Spleen (tissue), 11 donors: ENCODE measurements at regions not wholly inside any gene's neighbourhood (a gene's known extent, or its start where the extent isn't known, plus 50 kb on each side); places are given as distances from the start of the nearest gene placed in this dataset.

Experiments used
- DNase-seq: peaks from one replicate; pipeline ENCODE4 v3.0.0-alpha.2; 2020
- H3K27ac ChIP-seq, 8 donors: fragments of 200-600 bp; sonication (generic) in 7 of 8; 1 replicate in 4 of 8; 2 replicates in 4 of 8; pipeline versions ENCODE4 v1.5.0 to v1.8.0; 2016 to 2021; ENCODE audit warnings: inconsistent platforms in 4 of 8, mild to moderate bottlenecking in 4 of 8, moderate library complexity in 1 of 8
- H3K27me3 ChIP-seq, 7 donors: fragments of 200-600 bp; sonication (generic) in 6 of 7; replicated peaks in 1 of 7; 1 replicate in 4 of 7; 2 replicates in 3 of 7; pipeline versions ENCODE4 v1.5.0 to v1.8.0; 2016 to 2021; ENCODE audit warnings: inconsistent platforms in 3 of 7, mild to moderate bottlenecking in 1 of 7
- H3K36me3 ChIP-seq, 6 donors: fragments of 200-600 bp; sonication (generic) in 5 of 6; 1 replicate in 4 of 6; 2 replicates in 2 of 6; pipeline versions ENCODE4 v1.5.0 to v1.8.0; 2016 to 2021; ENCODE audit warnings: inconsistent platforms in 2 of 6
- H3K4me1 ChIP-seq, 6 donors: fragments of 200-600 bp; sonication (generic) in 5 of 6; 1 replicate in 3 of 6; 2 replicates in 3 of 6; pipeline versions ENCODE4 v1.5.0 to v1.8.0; 2016 to 2021; ENCODE audit warnings: inconsistent platforms in 3 of 6
- H3K4me3 ChIP-seq, 8 donors: fragments of 200-600 bp; sonication (generic) in 7 of 8; 1 replicate in 4 of 8; 2 replicates in 4 of 8; pipeline versions ENCODE4 v1.5.0 to v1.8.0; 2016 to 2021; ENCODE audit warnings: inconsistent platforms in 4 of 8, mild to moderate bottlenecking in 4 of 8, moderate library complexity in 2 of 8
- H3K9me3 ChIP-seq, 8 donors: fragments of 200-600 bp; sonication (generic) in 7 of 8; 1 replicate in 4 of 8; 2 replicates in 4 of 8; pipeline versions ENCODE4 v1.5.0 to v1.8.0; 2016 to 2021; ENCODE audit warnings: inconsistent platforms in 4 of 8
- POLR2A ChIP-seq, 3 donors: fragments of 450-650 bp; IDR thresholded peaks; one replicate each; pipeline ENCODE4 v1.5.1; 2017; ENCODE audit warnings: antibody characterized with exemption in 3 of 3, mild to moderate bottlenecking in 1 of 3
- POLR2AphosphoS5 ChIP-seq, 3 donors: sonication (generic); formaldehyde crosslinking; IDR thresholded peaks; one replicate each; pipeline ENCODE4 v1.5.1; 2017; ENCODE audit warnings: antibody characterized with exemption in 3 of 3
- WGBS, 5 donors: extraction: QIAGEN DNeasy Blood & Tissue Kit in 3 of 5; methylation state at CpG; one replicate each; pipeline versions ENCODE4 v1.1.5 to v1.1.7; 2013 to 2018; 5-methylcytosine and 5-hydroxymethylcytosine counted together
- intact Hi-C: fragments of 100-400 bp; cut with DNase I; formaldehyde crosslinking; loops from one replicate; pipeline ENCODE4 v1.15.0; 2023; ENCODE audit warnings: low total_unique reads
- TF ChIP-seq, protein P1 (sequence below), 11 experiments: fragments of 200-600 bp in 7 of 11; fragments of 450-650 bp in 4 of 11; sonication (generic) in 4 of 11; IDR thresholded peaks in 8 of 11; conservative IDR thresholded peaks in 3 of 11; 1 replicate in 7 of 11; 2 replicates in 4 of 11; pipeline versions ENCODE4 v1.4.0 to v1.8.0; 2016 to 2021; ENCODE audit warnings: antibody characterized with exemption in 11 of 11, inconsistent platforms in 4 of 11, mild to moderate bottlenecking in 1 of 11
- donor health status: healthy with polysubstance abuse.
- donor health status: DM: no; HTN: no; CAD: no; lungs with moderate emphysema.
- donor health status: DM: no; HTN: no; CAD: no.
- donor health status: Bipolar disorder and iron deficiency.
- donor health status: healthy.
- donor health status: DM: no; HTN: no; CAD: no.
- donor health status: DM: yes; HTN: yes; CAD: no.

GRCh38 chr16:52633230-52633629, 86.3 kb upstream of the TOX3 start:
- no peaks in the 10 kb centered on the region for H3K4me1 ChIP-seq
- intact Hi-C loops: no loop called here

DNA sequence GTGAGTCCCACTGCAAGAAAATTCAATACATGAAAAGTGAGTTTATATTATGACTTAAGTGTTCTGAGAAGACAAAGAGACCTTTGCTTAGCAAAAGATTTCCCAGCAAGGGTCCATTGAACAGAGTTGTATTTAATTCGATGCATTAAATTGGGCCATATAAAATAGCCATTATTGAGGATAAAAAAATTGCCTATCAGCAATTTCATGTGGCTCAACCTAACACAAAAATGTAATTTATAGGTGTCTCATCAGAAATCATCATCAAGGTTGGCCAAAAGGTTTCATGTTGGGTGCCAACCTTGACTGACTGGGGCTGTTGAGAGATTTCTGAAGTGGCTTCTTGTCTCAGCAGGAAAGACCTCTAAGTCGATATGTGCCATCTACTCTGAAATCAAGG, 84.8 kb upstream of the TOX3 start:
- H3K9me3 ChIP-seq: peaks cover 0 to 30% (median 15%) of the 10 kb centered on the region in 8 donors
- no peaks in the 10 kb centered on the region for H3K27me3 ChIP-seq
- TF ChIP-seq POLR2A (IDR thresholded peaks at IDR 0.05) (no peak), POLR2AphosphoS5 (IDR thresholded peaks at IDR 0.05) (no peak)
- TF ChIP-seq, protein P1, sequence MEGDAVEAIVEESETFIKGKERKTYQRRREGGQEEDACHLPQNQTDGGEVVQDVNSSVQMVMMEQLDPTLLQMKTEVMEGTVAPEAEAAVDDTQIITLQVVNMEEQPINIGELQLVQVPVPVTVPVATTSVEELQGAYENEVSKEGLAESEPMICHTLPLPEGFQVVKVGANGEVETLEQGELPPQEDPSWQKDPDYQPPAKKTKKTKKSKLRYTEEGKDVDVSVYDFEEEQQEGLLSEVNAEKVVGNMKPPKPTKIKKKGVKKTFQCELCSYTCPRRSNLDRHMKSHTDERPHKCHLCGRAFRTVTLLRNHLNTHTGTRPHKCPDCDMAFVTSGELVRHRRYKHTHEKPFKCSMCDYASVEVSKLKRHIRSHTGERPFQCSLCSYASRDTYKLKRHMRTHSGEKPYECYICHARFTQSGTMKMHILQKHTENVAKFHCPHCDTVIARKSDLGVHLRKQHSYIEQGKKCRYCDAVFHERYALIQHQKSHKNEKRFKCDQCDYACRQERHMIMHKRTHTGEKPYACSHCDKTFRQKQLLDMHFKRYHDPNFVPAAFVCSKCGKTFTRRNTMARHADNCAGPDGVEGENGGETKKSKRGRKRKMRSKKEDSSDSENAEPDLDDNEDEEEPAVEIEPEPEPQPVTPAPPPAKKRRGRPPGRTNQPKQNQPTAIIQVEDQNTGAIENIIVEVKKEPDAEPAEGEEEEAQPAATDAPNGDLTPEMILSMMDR (IDR thresholded peaks at IDR 0.05 in 8 of 11, conservative IDR thresholded peaks at IDR 0.05 in 3 of 11): no peak
- H3K4me3 ChIP-seq: no peak overlapping the region
- 81 to 94% (median 90%) methylated on average over 2 of the region's 2 CpGs for WGBS, 5 donors
- no peaks in the 10 kb centered on the region for H3K4me1 ChIP-seq
- H3K36me3 ChIP-seq: no peaks in the 10 kb centered on the region
- intact Hi-C loops: no loop called here
- no peak overlapping the region for H3K27ac ChIP-seq
- DNase-seq: no peak

More at GRCh38 chr16:52633230-52633629, 86.3 kb upstream of the TOX3 start:
- H3K27ac ChIP-seq: no peak overlapping the region
- WGBS, 5 donors: 85 to 94% (median 88%) methylated on average over 6 of the region's 6 CpGs
- no peaks in the 10 kb centered on the region for H3K27me3 ChIP-seq
- TF ChIP-seq POLR2A (IDR thresholded peaks at IDR 0.05): no peak
- TF ChIP-seq, protein P1 (IDR thresholded peaks at IDR 0.05 in 8 of 11, conservative IDR thresholded peaks at IDR 0.05 in 3 of 11): no peak
- no peak for TF ChIP-seq POLR2AphosphoS5 (IDR thresholded peaks at IDR 0.05)
- DNase-seq: no peak
- peaks cover 0 to 38% (median 20%) of the 10 kb centered on the region in 8 donors for H3K9me3 ChIP-seq
- H3K36me3 ChIP-seq: no peaks in the 10 kb centered on the region
- no peak overlapping the region for H3K4me3 ChIP-seq

GRCh38 chr16:52630711-52631110, 83.8 kb upstream of the TOX3 start:
- Histone ChIP-seq H3K36me3 (no peaks in the 10 kb centered on the region), H3K4me1 (no peaks in the 10 kb centered on the region), H3K4me3 (no peak overlapping the region), H3K9me3 (peaks cover 0 to 20% (median 5%) of the 10 kb centered on the region in 8 donors), H3K27me3 (no peaks in the 10 kb centered on the region), H3K27ac (no peak overlapping the region)
- 78 to 89% (median 79%) methylated on average over 2 of the region's 2 CpGs for WGBS, 5 donors
- no peak for DNase-seq
- intact Hi-C loops: no loop called here
- TF ChIP-seq POLR2AphosphoS5 (IDR thresholded peaks at IDR 0.05) (no peak), POLR2A (IDR thresholded peaks at IDR 0.05) (no peak)
- TF ChIP-seq, protein P1 (IDR thresholded peaks at IDR 0.05 in 8 of 11, conservative IDR thresholded peaks at IDR 0.05 in 3 of 11): no peak

GRCh38 chr16:52629296-52629695, 82.4 kb upstream of the TOX3 start:
- Histone ChIP-seq H3K4me3 (no peak overlapping the region), H3K27me3 (peaks cover 0 to 6% (median 0%) of the 10 kb centered on the region in 7 donors), H3K9me3 (peaks cover 0 to 12% (median 0%) of the 10 kb centered on the region in 8 donors), H3K36me3 (no peaks in the 10 kb centered on the region), H3K4me1 (no peaks in the 10 kb centered on the region), H3K27ac (no peak overlapping the region)
- intact Hi-C loops: no loop called here
- TF ChIP-seq POLR2A (IDR thresholded peaks at IDR 0.05): no peak
- no peak for TF ChIP-seq POLR2AphosphoS5 (IDR thresholded peaks at IDR 0.05)
- TF ChIP-seq, protein P1 (IDR thresholded peaks at IDR 0.05 in 8 of 11, conservative IDR thresholded peaks at IDR 0.05 in 3 of 11): no peak
- no peak for DNase-seq
- 52 to 70% (median 62%) methylated on average over 4 of the region's 4 CpGs for WGBS, 5 donors
